Astrocyte (in vitro differentiated cells and primary cell): ENCODE measurements at regions not wholly inside any gene's neighbourhood (a gene's known extent, or its start where the extent isn't known, plus 50 kb on each side); places are given as distances from the start of the nearest gene placed in this dataset.

Experiments used
- DNase-seq: peaks from one replicate; pipeline ENCODE4 v3.0.0-alpha.2; 2010; ENCODE audit warnings: low read depth
- FAIRE-seq: peaks from 2 replicates; lab custom pipeline; 2011; peaks lifted over from hg19 to GRCh38; lab: Jason Lieb, UNC
- H2AFZ ChIP-seq: 2 replicates; pipeline ENCODE4 v1.6.0; 2012; ENCODE audit warnings: low read depth, low read length, inconsistent platforms
- H3K27ac ChIP-seq: 2 replicates; pipeline ENCODE4 v1.5.1; 2011; ENCODE audit warnings: low read depth, low read length, inconsistent platforms
- H3K27me3 ChIP-seq: 2 replicates; pipeline ENCODE4 v1.6.0; 2011; ENCODE audit warnings: low read length, inconsistent platforms; ENCODE audit not compliant: insufficient read depth
- H3K36me3 ChIP-seq: 2 replicates; pipeline ENCODE4 v1.5.1; 2011; ENCODE audit warnings: low read length, inconsistent platforms; ENCODE audit not compliant: insufficient read depth
- H3K4me1 ChIP-seq: 2 replicates; pipeline ENCODE4 v1.5.1; 2011; ENCODE audit warnings: low read length, inconsistent platforms; ENCODE audit not compliant: insufficient read depth
- H3K4me2 ChIP-seq: 2 replicates; pipeline ENCODE4 v1.6.0; 2012; ENCODE audit warnings: low read length, inconsistent platforms
- H3K4me3 ChIP-seq: 2 replicates; pipeline ENCODE4 v1.5.1; 2011; ENCODE audit warnings: low read depth, mild to moderate bottlenecking, low read length, inconsistent platforms; ENCODE audit not compliant: insufficient read depth
- H3K79me2 ChIP-seq: 2 replicates; pipeline ENCODE4 v1.6.0; 2012; ENCODE audit warnings: mild to moderate bottlenecking, low read length, inconsistent platforms; ENCODE audit not compliant: insufficient read depth
- H3K9ac ChIP-seq: 2 replicates; pipeline ENCODE4 v1.6.0; 2012; ENCODE audit warnings: mild to moderate bottlenecking, low read length, inconsistent platforms
- H3K9me3 ChIP-seq: 2 replicates; pipeline ENCODE4 v1.5.1; 2012; ENCODE audit warnings: low read depth, mild to moderate bottlenecking, low read length, inconsistent platforms; ENCODE audit not compliant: insufficient read depth
- H4K20me1 ChIP-seq: 2 replicates; pipeline ENCODE4 v1.6.0; 2012; ENCODE audit warnings: low read length, inconsistent platforms; ENCODE audit not compliant: insufficient read depth
- H3K27ac Mint-ChIP-seq: one replicate; pipeline ENCODE4 v1.8.0; 2021; ENCODE audit warnings: mild to moderate bottlenecking, mixed read lengths; ENCODE audit not compliant: unreplicated experiment
- H3K27me3 Mint-ChIP-seq: one replicate; pipeline ENCODE4 v1.8.0; 2021; ENCODE audit warnings: low read depth, mixed read lengths; ENCODE audit not compliant: unreplicated experiment
- H3K36me3 Mint-ChIP-seq: one replicate; pipeline ENCODE4 v1.8.0; 2021; ENCODE audit warnings: low read depth, mixed read lengths; ENCODE audit not compliant: unreplicated experiment
- H3K4me1 Mint-ChIP-seq: one replicate; pipeline ENCODE4 v1.8.0; 2021; ENCODE audit warnings: low read depth, mixed read lengths; ENCODE audit not compliant: unreplicated experiment
- H3K4me3 Mint-ChIP-seq: one replicate; pipeline ENCODE4 v1.8.0; 2021; ENCODE audit warnings: mild to moderate bottlenecking, moderate library complexity, mixed read lengths; ENCODE audit not compliant: unreplicated experiment
- H3K9me3 Mint-ChIP-seq: one replicate; pipeline ENCODE4 v1.8.0; 2021; ENCODE audit warnings: mild to moderate bottlenecking, mixed read lengths; ENCODE audit not compliant: unreplicated experiment
- CTCF ChIP-seq: IDR thresholded peaks from 2 replicates; pipeline ENCODE4 v1.5.1; 2011; ENCODE audit warnings: low read depth, mild to moderate bottlenecking, inconsistent platforms, low read length, moderate library complexity; ENCODE audit not compliant: insufficient read depth
- EZH2 ChIP-seq: IDR thresholded peaks from 2 replicates; pipeline ENCODE4 v1.6.1; 2012; ENCODE audit warnings: mild to moderate bottlenecking, low read length, inconsistent platforms; ENCODE audit not compliant: insufficient read depth

- no peak overlapping the region for H3K27ac ChIP-seq
- no peak overlapping the region for H3K27ac Mint-ChIP-seq
- H3K4me2 ChIP-seq: no peak overlapping the region
- DNase-seq (no peak), FAIRE-seq (no peak)
- H3K9me3 Mint-ChIP-seq: no peaks in the 10 kb centered on the region
- H3K4me3 ChIP-seq: no peak overlapping the region
- H3K4me1 Mint-ChIP-seq: no peaks in the 10 kb centered on the region
- H3K79me2 ChIP-seq: no peaks in the 10 kb centered on the region
- peaks cover 2% of the 10 kb centered on the region for H3K27me3 ChIP-seq
- no peak overlapping the region for H3K4me3 Mint-ChIP-seq
- H2AFZ ChIP-seq: no peak overlapping the region
- no peaks in the 10 kb centered on the region for H4K20me1 ChIP-seq
- TF ChIP-seq CTCF (no peak), EZH2 (no peak)
- no peaks in the 10 kb centered on the region for H3K4me1 ChIP-seq
- no peaks in the 10 kb centered on the region for H3K9me3 ChIP-seq
- H3K27me3 Mint-ChIP-seq: peaks cover 8% of the 10 kb centered on the region
- no peak overlapping the region for H3K9ac ChIP-seq
- no peaks in the 10 kb centered on the region for H3K36me3 ChIP-seq
- no peaks in the 10 kb centered on the region for H3K36me3 Mint-ChIP-seq
These were observed 63.8 kb upstream of the PABPC3 start for GRCh38 chr13:25032160-25032559.

- FAIRE-seq: no peak
- H3K27me3 Mint-ChIP-seq: peaks cover 9% of the 10 kb centered on the region
- peaks cover 2% of the 10 kb centered on the region for H3K27me3 ChIP-seq
These were observed 61.8 kb upstream of the PABPC3 start for GRCh38 chr13:25034173-25034572.

More at GRCh38 chr13:25034173-25034572, 61.8 kb upstream of the PABPC3 start:
- no peaks in the 10 kb centered on the region for H4K20me1 ChIP-seq
- no peaks in the 10 kb centered on the region for H3K36me3 ChIP-seq
- H3K4me1 ChIP-seq: no peaks in the 10 kb centered on the region
- H3K4me2 ChIP-seq: no peak overlapping the region
- H3K36me3 Mint-ChIP-seq: no peaks in the 10 kb centered on the region
- DNase-seq: no peak
- H3K27ac Mint-ChIP-seq: no peak overlapping the region
- H3K4me1 Mint-ChIP-seq: no peaks in the 10 kb centered on the region
- H3K27ac ChIP-seq: no peak overlapping the region
- H3K79me2 ChIP-seq: no peaks in the 10 kb centered on the region
- H2AFZ ChIP-seq: no peak overlapping the region
- H3K4me3 ChIP-seq: no peak overlapping the region
- no peak overlapping the region for H3K4me3 Mint-ChIP-seq
- TF ChIP-seq EZH2: no peak
- no peak for TF ChIP-seq CTCF
- H3K9ac ChIP-seq: no peak overlapping the region
- H3K9me3 ChIP-seq: no peaks in the 10 kb centered on the region
- no peaks in the 10 kb centered on the region for H3K9me3 Mint-ChIP-seq
